Limb (tissue), 2 donors: ENCODE measurements at regions not wholly inside any gene's neighbourhood (a gene's known extent, or its start where the extent isn't known, plus 50 kb on each side); places are given as distances from the start of the nearest gene placed in this dataset.
A peak's percentile ranks its signal among the peaks of the same experiment; 100 is the strongest.
"Not testable (repeated sequence)": the region's sequence is repeated elsewhere in the genome, so short reads cannot be mapped to it uniquely, and the experiment has no call there.

Experiments used
- DNase-seq, 2 donors: peaks; one replicate each; pipeline ENCODE4 v3.0.0-alpha.2; 2016; ENCODE audit errors: extremely low spot score in 2 of 2

DNA sequence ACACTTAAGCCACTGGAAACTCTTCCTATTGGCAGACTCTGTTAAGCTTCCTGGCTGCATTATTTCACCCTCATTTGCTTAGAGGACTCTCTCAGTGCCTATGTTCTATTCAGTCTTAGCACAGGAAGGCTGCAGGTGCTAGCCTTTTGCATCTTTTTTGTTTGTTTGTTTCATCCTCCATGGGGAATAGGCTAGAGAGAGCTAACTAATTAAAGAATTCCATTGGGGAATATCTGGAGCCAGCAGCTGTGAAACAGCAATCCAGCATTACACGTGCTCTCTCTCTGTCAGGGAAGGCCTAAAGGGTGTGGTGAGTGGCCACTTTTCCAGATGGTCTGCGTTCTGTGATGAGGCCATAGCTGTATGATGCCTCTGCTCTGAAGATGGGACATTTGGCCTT is 633.6 kb downstream of the SPRY1 start:
- DNase-seq, result peak in 1 of 2 donors; percentile 65

DNA sequence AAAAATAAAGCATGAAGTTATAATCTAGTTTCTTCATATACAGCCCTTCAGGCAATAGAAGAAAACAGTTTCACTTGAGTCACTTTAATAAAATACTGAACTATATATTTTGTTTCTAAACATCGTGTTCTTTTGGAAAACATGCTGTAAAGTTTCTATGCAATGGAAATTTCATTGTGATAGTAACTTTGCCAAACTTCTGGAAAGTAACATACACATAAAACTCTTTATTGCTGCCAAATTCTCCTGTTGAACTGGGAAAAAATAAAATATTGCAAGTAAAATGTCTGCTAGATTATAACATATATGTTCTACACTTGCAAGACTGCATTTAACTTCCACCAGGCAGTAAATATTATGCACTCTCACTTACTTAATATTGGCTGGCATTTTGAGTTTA is 635.4 kb downstream of the SPRY1 start:
- DNase-seq, result peak in 1 of 2 donors; percentile 80

DNA sequence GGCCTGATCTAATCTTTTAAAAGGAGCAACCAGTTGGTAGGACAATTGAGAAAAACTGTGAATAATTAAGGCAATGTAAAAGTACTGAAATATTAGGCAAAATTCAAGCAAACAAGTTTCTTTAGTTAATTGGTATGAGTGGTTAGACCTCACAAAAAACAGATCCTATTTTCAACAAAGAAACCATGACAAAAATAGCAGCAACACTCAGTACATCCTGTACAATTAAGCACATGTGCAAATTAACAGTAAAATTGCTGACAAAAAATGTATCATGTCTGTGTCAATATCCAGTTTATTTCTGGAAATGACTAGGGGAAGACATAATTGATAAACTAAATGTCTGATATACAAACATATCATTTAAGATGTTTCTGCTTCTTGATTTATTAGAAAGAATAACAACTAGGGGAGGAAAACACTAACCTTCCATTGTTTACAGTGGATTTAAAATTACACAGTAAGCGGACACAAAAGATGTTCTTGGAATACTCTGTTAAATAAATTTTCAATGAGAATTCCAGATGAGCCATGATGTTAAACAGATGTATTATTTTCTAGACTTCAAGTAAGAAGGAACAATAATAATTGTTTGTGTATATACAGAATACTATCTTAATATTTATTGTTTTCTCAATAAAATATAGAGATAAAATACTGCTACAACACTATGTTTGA is 638.9 kb downstream of the SPRY1 start:
- peak in 1 of 2 donors; percentile 72 for DNase-seq

DNA sequence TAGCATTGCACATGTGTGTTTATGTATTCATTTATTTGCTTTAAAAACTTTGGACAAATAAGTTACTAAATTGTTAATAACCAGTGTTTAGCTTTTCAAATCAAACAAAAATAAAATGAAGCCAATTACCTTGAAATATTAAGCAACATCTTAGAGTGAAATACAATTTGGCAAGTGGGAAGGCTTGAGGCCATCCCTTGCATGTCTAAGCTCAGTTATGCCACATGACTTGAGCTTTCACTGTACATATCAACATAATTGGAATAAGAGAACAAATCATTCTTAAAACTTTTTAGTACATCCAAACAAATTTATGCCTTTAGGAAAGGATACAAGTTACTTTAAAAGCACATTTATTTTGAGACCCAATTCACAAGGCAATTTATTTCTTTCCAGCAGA is 640.6 kb downstream of the SPRY1 start:
- no peak for DNase-seq

DNA sequence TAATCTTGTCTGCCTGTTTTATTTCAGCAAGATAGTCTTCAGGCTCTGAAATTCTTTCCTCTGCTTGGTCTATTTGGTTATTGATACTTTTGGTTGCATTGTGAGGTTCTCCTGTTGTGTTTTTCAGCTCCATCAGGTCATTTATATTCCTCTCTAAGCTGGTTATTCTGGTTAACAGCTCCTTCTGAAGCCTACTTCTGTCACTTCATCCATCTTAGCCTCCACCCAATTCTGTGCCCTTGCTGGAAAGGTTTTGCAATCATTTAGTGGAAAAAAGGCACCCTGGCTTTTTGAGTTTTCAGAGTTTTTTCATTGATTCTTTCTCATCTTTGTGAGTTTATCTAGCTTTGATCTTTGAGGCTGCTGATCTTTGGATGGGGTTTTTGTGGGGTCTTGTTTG is 647.7 kb downstream of the SPRY1 start:
- DNase-seq, result no peak

DNA sequence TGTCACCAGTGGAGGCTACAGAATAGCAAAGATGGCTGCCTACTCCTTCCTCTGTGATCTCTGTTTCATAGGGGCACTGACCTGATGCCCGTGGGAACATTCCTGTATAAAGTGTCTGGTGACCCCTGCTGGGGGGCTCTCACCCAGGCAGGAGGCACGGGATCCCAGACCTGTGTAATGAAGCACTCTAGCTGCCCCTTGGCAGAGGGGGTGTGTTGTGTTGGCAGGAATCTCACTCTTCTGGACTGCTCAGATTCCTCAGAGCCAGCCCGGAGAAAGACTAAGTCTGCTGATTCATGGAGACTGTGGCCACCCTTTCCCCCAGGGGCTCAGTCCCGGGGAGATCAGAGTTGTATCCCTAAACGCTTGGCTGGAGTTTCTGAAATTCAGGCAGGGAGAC is 648.3 kb downstream of the SPRY1 start:
- no peak for DNase-seq

DNA sequence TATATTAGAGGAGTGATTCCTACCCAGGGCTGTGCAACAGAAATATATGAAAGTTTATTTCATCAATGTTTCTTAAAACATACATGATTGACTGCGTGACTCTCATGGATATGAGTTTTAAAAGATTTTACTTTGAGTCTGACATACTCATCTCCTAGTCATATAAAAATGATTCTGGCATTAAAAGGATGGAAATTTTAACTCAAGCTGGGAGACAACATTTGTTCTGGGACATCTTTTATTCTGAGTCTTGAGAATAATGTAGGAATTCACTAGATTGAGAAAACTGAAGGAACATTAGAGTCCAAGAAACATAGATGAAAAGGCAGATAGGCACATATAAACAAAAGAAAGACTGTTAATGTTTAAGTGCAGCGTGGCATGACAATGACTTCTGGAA is 649.6 kb downstream of the SPRY1 start:
- DNase-seq, result no peak

DNA sequence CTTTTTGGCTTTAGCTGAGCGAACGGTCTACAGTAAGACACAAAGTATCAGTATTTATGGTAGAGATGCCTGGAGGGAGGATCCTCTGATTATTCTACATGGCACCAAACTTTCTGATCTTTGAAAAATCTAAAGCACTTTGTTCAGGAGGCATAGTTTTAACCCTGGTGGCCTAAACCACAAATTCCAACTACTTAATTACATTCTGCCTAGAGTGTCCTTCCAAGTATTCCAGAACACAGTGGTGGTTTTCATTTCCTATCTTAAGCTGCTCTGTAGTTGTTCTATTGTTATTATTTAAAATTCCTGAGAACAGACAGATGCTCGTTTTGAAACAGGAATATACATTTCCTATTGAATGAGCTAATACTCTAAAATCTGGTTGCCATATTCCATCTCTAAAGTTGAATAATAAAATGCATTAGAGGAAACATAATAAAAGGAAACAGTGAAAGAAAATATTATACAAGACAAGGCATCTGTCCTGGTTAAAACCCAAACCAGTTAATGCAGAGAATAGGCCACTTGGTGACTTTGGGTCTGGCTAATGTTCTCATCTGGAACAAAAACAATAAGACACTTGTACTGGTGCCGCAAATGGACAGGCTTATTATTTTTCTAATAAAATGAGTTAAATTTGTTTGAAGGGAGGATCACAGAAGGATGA is 657.4 kb downstream of the SPRY1 start:
- DNase-seq, result no peak

DNA sequence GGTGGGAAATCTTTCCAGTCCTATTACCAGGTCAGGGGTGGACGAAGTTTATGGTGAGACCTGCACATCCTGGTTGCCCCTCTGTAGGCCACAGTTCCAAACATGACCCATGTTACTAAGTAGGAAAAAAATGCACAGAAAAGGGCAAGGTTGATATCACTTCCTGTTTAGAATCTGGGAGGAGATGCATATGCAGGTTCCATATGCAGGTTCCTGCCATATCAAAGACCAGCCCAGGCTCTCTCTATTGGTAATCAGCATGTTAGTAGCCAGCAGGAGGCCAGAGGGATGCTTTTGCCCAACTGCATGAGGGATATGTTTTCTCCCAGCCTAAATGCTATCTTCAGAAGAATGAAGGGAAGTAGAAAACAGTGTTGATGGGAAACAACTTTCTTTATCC is 657.2 kb downstream of the ANKRD50 start:
- no peak for DNase-seq

DNA sequence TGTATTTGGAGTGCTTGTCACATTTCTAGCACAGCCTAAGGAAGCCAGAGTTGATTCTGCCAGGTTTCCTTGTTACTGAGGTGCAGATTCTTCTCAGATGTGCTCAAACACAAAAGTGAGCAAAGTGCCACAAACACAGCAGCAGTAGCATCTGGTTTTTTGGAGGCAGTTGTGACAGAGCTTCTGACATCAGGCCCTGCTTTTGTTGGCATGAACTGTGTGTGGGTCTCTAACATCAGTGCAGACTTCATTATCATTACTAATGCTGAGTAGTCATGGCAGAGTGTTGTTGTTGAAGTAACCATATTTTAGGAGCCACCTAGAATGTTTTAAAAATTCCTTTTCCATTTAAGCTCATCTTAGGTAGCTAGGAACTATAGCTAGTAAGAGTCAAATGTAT is 656.6 kb downstream of the ANKRD50 start:
- DNase-seq, result no peak

DNA sequence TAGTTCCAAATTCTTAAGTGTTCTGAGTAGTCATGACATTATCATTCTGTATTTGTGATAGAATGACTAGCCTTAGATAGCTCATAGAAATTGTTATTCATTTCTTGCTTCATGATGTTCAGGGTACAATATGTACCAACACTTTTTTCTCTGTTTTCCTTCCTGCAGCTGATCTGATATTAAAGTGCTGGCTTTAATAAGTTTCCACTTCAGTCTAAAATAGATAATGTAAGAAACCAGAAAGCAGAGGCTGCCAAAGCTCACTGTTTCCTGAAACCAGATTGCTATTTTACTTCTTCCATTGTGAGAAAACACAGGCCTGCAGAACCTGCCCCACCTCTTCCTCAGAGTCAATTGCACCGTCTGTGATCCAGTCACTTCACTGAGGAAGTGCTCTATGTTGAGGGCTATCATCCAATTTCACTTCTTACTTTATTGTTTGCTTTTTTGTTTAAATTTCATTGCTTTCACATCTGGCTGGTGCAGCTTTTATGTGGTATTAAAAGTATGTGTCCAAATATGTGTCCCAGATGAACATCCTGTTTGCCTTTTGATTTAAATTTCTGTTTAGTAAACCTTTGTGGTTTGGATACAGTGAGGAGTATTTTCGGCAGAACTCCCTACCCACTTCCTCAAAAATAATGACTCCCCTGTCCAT is 652.1 kb downstream of the ANKRD50 start:
- DNase-seq, result peak in 1 of 2 donors; percentile 78

DNA sequence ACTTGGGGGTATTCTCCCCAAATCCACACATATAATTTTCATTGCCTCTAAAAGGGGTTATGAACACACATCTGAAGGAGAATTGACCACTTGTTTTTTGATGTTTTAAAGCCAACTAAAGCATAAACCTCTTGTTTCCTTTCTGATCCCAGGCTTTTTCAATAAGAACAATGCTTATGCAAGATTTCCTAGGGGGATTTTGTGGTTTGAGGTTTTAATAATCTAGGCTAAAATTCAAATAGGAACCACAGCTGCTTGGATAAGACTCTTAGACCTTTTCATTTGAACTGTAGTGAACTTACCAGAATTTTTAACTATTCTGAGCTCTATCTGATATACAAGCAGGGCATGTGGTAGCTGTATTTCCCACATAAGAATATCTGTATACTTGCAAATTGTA is 651.1 kb downstream of the ANKRD50 start:
- peak in 1 of 2 donors; percentile 78 for DNase-seq

DNA sequence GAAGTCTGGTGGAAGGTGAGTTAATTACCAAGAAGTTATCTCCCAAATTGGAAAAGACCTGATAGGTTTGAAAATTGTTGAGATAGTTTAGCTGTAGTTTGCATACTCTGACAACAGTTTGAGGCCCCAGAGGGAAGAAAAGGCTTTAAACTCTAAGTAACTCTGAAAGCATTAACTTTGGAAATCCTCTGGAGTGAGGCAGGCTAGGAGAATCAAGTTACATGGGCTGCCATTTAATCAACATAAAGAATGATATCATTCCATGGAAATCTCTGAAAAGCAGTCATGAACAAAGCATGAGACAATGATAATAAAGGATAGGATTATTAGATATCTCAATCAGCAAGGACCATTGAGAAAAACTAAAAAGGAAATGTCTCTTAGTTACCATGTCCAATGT is 647.1 kb downstream of the ANKRD50 start:
- no peak for DNase-seq

DNA sequence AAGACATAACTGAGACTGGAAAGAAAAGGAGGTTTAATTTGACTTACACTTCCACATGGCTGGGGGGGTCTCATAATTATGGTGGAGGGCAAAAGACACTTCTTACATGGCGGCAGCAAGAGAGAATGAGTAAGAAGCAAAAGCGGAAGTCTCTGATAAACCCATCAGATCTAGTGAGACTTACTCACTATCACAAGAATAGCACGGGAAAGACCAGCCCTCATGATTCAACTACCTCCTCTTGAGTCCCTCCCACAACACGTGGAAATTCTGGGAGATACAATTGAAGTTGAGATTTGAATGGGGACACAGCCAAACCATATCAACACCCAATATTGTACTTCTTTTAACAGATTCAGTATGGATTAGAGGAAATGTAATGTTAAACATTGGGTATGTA is 646.6 kb downstream of the ANKRD50 start:
- no peak for DNase-seq

DNA sequence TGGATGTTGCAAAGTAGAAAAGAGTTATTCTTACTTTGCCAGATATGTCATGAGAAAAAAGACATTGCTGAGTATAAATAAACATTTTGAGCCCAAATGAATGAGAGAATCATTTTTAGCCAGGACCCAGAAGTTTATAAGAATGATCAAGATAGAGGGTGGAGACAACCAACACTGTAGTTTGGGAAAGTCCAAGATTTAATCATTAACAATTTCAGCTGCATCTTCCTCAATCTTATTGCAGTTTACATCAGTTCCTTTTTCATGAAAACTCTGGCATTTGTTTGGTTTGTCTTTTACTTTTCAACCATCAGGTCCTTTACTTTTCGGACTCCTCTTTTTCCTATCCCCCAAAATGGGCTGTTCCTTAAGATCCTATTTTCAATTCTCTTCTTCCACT is 645.9 kb downstream of the ANKRD50 start:
- no peak for DNase-seq

DNA sequence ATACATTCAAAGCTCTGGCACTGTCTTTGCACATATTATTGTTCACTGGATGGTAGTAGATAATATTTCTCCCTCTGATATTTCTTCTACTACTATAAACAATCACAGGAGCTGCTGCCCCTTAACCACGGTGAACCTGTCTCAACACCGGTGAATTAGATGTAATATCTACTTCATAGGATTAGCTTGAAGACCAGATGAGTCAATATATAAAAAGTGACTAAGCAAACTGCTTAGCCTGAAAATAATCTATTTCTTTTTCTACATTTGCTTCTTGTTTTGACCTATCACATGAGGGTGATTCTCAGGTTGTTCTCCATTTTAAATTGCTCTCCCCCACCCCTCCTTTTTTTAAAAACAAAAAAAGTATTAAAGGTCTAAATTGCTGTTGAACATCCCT is 645.5 kb downstream of the ANKRD50 start:
- no peak for DNase-seq

DNA sequence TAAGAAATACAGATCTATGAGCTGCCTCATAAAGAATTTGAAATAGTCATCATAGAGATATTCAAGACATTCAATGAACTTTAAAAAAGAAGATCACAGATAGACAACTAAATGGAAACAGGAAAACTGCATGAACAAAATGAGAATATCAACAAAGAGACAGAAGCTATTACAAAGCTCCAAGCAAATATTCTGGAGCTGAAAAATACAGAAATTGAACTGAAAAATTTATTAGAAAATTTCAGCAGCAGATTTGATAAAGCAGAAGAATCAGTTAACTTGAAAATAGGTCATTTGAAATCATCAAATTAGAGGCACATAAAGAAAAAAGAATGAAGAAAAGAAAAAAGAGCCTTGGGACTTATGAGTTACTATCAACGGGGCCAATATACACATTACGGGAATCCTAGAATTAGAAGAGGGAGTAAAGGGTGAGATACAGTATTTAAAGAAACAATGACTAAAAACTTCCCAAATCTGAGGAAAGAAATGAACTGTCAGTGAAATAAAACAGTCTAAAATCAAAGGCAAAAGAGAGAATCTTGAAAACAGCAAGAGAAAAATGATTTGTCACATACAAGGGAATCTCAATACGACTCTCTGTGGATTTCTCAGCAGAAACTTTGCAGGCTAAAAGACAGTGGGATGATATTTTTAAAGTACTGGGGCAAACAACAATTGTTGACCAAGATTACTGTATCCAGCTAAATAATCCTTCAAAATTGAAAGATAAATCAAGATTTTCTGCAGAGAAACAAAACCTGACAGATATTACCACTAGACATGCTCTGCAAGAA is 641.6 kb downstream of the ANKRD50 start:
- no peak for DNase-seq

DNA sequence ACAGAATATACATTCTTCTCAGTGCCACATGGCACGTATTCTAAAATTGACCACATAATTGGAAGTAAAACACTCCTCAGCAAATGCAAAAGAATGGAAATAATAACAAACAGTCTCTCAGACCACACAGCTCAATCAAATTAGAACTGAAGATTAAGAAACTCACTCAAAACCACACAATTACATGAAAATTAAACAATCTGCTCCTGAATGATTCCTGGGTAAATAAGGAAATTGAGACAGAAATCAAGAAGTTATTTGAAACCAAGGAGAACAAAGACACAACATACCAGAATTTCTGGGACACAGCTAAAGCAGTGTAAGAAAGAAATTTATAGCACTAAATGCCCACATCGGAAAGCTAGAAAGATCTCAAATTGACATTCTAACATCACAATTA is 637.3 kb downstream of the ANKRD50 start:
- not testable (repeated sequence) for DNase-seq

DNA sequence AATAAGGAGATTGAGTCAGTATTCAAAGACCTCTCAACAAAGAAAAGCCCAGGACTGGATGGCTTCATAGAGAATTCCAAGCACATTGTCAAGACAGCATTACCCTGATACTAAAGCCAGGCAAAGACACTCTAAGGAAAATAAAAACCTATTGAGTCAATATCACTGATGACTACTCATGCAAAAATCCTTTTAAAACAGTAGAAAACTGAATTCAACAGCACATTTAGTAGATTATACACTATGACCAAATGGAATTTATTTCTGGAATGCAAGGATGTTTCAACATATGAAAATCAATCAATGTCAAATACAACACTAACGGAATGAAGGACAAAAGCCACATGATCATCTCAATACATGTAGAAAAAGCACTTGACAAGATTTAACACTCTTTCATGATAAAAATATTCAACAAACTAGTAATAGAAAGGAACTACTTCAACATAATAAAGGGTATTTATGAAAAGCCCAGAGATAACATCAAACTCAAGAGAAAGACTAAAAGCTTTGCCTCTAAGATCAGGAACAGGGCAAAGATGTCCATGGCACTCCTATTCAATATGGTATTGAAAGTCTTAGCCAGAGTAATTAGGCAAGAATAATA is 633.3 kb downstream of the ANKRD50 start:
- DNase-seq, result no peak

DNA sequence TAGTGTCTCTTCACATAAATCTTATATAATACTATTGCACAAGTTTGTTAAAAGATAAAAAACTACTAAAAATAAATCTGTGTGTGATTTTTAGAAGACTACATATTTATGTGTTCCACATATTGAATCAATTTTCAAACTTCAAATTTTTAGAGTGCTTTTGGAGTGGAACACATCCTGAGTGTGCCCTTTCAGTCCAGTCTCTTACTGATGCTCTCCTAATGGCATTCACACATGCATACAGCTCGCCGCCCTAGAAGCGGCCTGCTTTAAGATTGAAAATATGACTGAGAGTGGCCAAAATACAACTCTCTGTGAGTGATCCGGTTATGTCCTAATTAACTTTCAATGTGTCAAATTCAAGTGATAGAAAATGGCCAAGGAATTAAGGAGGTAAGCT is 628.8 kb downstream of the ANKRD50 start:
- DNase-seq, result peak in 1 of 2 donors; percentile 15

DNA sequence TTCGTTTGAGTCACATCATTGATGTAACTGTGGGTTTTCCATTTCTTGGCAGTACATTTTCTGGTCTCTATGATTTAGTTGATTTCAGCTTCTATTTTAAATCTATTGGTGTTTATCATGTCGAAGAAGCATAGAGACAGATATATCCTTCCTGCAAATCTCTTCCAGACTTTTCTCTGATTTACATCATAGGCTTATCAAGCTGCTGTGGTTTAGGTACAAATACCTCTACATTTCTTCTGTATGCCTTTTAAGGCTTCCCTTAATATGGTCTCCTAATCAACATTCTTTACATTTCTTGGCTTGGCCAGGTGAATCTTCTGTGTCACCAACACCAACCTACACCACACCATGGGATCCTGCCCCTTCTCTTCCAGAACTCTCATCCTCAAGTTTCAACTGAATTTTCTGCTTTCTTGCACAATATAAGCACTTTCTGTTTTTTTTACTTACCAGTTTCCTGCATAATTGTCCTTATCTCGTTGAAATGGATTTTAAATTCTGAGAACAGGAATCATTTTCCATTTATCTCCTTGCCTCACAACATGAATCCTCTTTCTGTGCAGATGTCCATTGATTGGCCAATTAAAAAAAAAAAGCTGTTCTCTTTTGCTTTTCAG is 626.9 kb downstream of the ANKRD50 start:
- no peak for DNase-seq
